DOHH2 (cell line): ENCODE measurements at regions not wholly inside any gene's neighbourhood (a gene's known extent, or its start where the extent isn't known, plus 50 kb on each side); places are given as distances from the start of the nearest gene placed in this dataset.
A peak's percentile ranks its signal among the peaks of the same experiment; 100 is the strongest.
"Not testable (repeated sequence)": the region's sequence is repeated elsewhere in the genome, so short reads cannot be mapped to it uniquely, and the experiment has no call there.

Source experiments
- H3F3A ChIP-seq: fragments of 200-600 bp; sonication (generic), shearing (Covaris generic); 2 replicates; pipeline ENCODE4 v1.6.0; 2016; ENCODE audit warnings: antibody characterized with exemption, mild to moderate bottlenecking; ENCODE audit not compliant: control insufficient read depth, insufficient read depth
- H3K27ac ChIP-seq: fragments of 200-600 bp; sonication (generic); 2 replicates; pipeline ENCODE4 v1.5.1; 2014; ENCODE audit warnings: low read depth, mild to moderate bottlenecking, low read length, moderate library complexity
- H3K27me3 ChIP-seq: fragments of 200-600 bp; sonication (generic); 2 replicates; pipeline ENCODE4 v1.6.1; 2014; ENCODE audit warnings: mild to moderate bottlenecking, low read length, mixed read lengths; ENCODE audit not compliant: control insufficient read depth
- H3K36me3 ChIP-seq: fragments of 200-600 bp; sonication (generic); 2 replicates; pipeline ENCODE4 v1.6.1; 2014; ENCODE audit warnings: mild to moderate bottlenecking, low read length, moderate library complexity, mixed read lengths; ENCODE audit not compliant: control insufficient read depth
- H3K4me1 ChIP-seq: fragments of 200-600 bp; sonication (generic); 2 replicates; pipeline ENCODE4 v1.6.1; 2014; ENCODE audit warnings: mild to moderate bottlenecking, low read length, mixed read lengths; ENCODE audit not compliant: control insufficient read depth
- H3K4me2 ChIP-seq: fragments of 200-600 bp; sonication (generic); 2 replicates; pipeline ENCODE4 v1.6.0; 2014; ENCODE audit warnings: mild to moderate bottlenecking, low read length, moderate library complexity
- H3K4me3 ChIP-seq: fragments of 200-600 bp; sonication (generic); 2 replicates; pipeline ENCODE4 v1.5.1; 2014; ENCODE audit warnings: mild to moderate bottlenecking, low read length, mixed read lengths
- H3K79me2 ChIP-seq: fragments of 200-600 bp; sonication (generic); 2 replicates; pipeline ENCODE4 v1.6.1; 2014; ENCODE audit warnings: mild to moderate bottlenecking, low read length, mixed read lengths; ENCODE audit not compliant: control insufficient read depth
- H3K9me2 ChIP-seq: fragments of 200-600 bp; sonication (generic); replicated peaks from 2 replicates; pipeline ENCODE4 v1.6.1; 2014; ENCODE audit warnings: mild to moderate bottlenecking, low read length, mixed read lengths; ENCODE audit not compliant: control insufficient read depth
- H3K9me3 ChIP-seq: fragments of 200-600 bp; sonication (generic); 2 replicates; pipeline ENCODE4 v1.6.1; 2014; ENCODE audit warnings: antibody characterized with exemption, low read length, mixed read lengths; ENCODE audit not compliant: control insufficient read depth, insufficient read depth
- H4K20me1 ChIP-seq: fragments of 200-600 bp; sonication (generic); 2 replicates; pipeline ENCODE4 v1.6.0; 2014; ENCODE audit warnings: low read depth, mild to moderate bottlenecking, antibody characterized with exemption, low read length, moderate library complexity; ENCODE audit not compliant: control insufficient read depth, insufficient read depth
- EZH2phosphoT487 ChIP-seq: fragments of 200-600 bp; sonication (generic); IDR thresholded peaks from 2 replicates; pipeline ENCODE4 v1.6.1; 2017; ENCODE audit warnings: borderline replicate concordance, mild to moderate bottlenecking, antibody characterized with exemption, low read length, moderate library complexity, mixed read lengths
- TF ChIP-seq, protein P1 (sequence below): fragments of 200-600 bp; sonication (generic); IDR thresholded peaks from one replicate; pipeline ENCODE4 v1.5.1; 2014; ENCODE audit warnings: antibody characterized with exemption, mild to moderate bottlenecking, low read depth, low read length; ENCODE audit not compliant: poor library complexity, severe bottlenecking

DNA sequence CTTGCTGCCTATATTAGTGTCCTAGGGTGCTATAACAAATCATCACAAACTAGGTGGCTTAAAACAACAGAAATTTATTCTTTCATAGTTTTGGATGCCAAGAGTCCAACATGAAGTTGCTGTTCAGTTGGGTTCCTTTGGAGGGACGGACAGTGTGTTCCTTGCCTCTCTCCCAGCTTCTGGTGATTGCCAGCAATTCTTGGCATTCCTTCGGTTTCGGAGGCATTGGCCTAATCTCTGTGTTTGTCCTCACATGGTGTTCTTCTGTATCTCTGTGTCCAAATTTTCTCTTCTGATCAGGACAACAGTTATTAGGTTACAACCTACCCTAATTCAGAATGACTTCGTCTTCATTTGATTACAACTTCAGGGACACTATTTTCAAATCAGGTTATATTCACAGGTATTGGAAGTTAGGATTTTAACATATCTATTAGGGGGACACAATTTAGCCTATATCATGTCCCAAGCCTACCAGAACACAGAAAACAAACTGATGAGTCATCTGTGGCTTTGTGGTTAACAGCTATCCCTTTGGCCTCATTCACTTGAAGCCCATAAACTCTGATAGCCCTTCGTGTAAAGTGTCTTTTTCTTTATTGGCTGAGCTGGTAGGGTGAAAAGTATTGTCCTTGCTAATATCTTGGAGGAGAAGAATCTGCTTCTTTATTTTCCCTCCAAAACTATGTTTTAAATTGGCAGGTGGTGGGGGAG, 83.2 kb upstream of the PAPPA2 start:
- no peak overlapping the region for H3K4me3 ChIP-seq
- TF ChIP-seq, protein P1, sequence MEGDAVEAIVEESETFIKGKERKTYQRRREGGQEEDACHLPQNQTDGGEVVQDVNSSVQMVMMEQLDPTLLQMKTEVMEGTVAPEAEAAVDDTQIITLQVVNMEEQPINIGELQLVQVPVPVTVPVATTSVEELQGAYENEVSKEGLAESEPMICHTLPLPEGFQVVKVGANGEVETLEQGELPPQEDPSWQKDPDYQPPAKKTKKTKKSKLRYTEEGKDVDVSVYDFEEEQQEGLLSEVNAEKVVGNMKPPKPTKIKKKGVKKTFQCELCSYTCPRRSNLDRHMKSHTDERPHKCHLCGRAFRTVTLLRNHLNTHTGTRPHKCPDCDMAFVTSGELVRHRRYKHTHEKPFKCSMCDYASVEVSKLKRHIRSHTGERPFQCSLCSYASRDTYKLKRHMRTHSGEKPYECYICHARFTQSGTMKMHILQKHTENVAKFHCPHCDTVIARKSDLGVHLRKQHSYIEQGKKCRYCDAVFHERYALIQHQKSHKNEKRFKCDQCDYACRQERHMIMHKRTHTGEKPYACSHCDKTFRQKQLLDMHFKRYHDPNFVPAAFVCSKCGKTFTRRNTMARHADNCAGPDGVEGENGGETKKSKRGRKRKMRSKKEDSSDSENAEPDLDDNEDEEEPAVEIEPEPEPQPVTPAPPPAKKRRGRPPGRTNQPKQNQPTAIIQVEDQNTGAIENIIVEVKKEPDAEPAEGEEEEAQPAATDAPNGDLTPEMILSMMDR: no peak
- TF ChIP-seq EZH2phosphoT487: no peak
- H4K20me1 ChIP-seq: no peaks in the 10 kb centered on the region
- H3F3A ChIP-seq: no peaks in the 10 kb centered on the region
- H3K9me3 ChIP-seq: no peaks in the 10 kb centered on the region
- no peaks in the 10 kb centered on the region for H3K4me1 ChIP-seq
- H3K79me2 ChIP-seq: no peaks in the 10 kb centered on the region
- H3K4me2 ChIP-seq: no peak overlapping the region
- no peak overlapping the region for H3K27ac ChIP-seq
- H3K36me3 ChIP-seq: no peaks in the 10 kb centered on the region
- no peaks in the 10 kb centered on the region for H3K27me3 ChIP-seq
- no peaks in the 10 kb centered on the region for H3K9me2 ChIP-seq

DNA sequence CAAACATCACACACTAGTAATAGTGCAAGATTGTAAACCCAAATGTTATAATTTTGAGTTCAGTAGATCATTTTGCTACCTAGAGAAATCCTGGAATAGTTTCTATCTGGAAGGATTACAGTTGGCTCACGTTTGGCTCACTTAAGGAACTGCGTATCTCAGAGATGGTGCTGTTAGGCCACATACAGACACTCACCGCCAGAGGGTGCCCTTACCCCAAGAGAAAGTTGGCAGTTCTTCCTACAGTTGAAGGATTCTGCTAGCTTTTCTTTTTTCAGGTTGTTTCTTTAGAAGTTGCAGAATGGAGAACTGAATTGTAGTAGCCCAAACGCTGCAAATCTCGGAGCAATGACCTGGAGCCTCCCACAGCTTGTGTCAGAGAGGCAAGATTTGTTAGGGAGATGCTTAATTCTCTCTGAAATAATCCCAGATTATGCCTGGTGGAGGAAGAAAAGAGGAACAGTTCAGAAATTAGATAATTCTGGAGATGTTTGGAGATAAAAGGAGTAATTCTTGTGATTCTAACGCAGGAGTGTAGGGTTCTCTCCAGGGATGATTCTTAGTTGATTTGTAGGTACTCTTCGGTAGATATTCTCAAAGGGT, 87.9 kb upstream of the PAPPA2 start:
- no peak overlapping the region for H3K4me3 ChIP-seq
- no peak overlapping the region for H3K4me2 ChIP-seq
- no peaks in the 10 kb centered on the region for H3K9me2 ChIP-seq
- H3K36me3 ChIP-seq: no peaks in the 10 kb centered on the region
- no peaks in the 10 kb centered on the region for H3K79me2 ChIP-seq
- H3K27ac ChIP-seq: no peak overlapping the region
- TF ChIP-seq EZH2phosphoT487: no peak
- TF ChIP-seq, protein P1: peak; percentile 88
- H3K27me3 ChIP-seq: peaks cover 4% of the 10 kb centered on the region
- H3K9me3 ChIP-seq: no peaks in the 10 kb centered on the region
- no peaks in the 10 kb centered on the region for H4K20me1 ChIP-seq
- no peaks in the 10 kb centered on the region for H3F3A ChIP-seq
- H3K4me1 ChIP-seq: no peaks in the 10 kb centered on the region

- Histone ChIP-seq H3K4me3 (no peak overlapping the region), H3K79me2 (no peaks in the 10 kb centered on the region), H3F3A (no peaks in the 10 kb centered on the region), H3K9me2 (no peaks in the 10 kb centered on the region), H3K27me3 (no peaks in the 10 kb centered on the region), H3K4me2 (no peak overlapping the region), H3K36me3 (no peaks in the 10 kb centered on the region), H3K4me1 (no peaks in the 10 kb centered on the region), H3K9me3 (no peaks in the 10 kb centered on the region), H3K27ac (no peak overlapping the region), H4K20me1 (no peaks in the 10 kb centered on the region)
- no peak for TF ChIP-seq EZH2phosphoT487
- TF ChIP-seq, protein P1: no peak
Measured at GRCh38 chr1:176364236-176364905, 98.6 kb upstream of the PAPPA2 start.

GRCh38 chr1:176349135-176349715, 113.8 kb upstream of the PAPPA2 start:
- H3K27me3 ChIP-seq, H3K4me2 ChIP-seq, H3K4me1 ChIP-seq, H4K20me1 ChIP-seq, H3K9me3 ChIP-seq, H3K4me3 ChIP-seq, H3K27ac ChIP-seq, H3F3A ChIP-seq, H3K9me2 ChIP-seq, H3K36me3 ChIP-seq, H3K79me2 ChIP-seq: not testable (repeated sequence)
